ENCODE measurements at regions not wholly inside any gene's neighbourhood (a gene's known extent, or its start where the extent isn't known, plus 50 kb on each side); places are given as distances from the start of the nearest gene placed in this dataset.
A peak's percentile ranks its signal among the peaks of the same experiment; 100 is the strongest.
"Not testable (repeated sequence)": the region's sequence is repeated elsewhere in the genome, so short reads cannot be mapped to it uniquely, and the experiment has no call there.

DNA sequence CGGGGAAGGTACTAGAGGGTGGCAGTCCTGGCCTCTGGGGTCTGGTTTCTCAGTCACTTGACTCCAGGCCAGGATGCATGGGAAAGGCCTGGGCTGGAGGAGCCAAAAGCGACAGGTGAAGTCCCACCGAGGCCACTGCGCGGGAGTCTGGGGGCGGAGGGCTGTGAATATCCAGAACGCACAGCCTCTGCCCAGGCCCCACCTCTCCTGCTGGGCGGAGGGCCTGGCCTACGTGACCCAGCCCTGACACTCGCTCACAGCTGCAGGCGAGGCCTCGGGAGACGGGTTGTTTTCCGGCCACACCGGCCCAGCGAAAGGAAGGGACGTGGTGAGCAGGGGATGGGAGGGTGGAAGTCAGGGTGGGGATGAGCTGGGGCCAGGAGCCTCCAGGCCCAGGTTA is 91.2 kb downstream of the RFLNA start:
- no peak for DNase-seq (ENCODE audit: low spot score)

DNA sequence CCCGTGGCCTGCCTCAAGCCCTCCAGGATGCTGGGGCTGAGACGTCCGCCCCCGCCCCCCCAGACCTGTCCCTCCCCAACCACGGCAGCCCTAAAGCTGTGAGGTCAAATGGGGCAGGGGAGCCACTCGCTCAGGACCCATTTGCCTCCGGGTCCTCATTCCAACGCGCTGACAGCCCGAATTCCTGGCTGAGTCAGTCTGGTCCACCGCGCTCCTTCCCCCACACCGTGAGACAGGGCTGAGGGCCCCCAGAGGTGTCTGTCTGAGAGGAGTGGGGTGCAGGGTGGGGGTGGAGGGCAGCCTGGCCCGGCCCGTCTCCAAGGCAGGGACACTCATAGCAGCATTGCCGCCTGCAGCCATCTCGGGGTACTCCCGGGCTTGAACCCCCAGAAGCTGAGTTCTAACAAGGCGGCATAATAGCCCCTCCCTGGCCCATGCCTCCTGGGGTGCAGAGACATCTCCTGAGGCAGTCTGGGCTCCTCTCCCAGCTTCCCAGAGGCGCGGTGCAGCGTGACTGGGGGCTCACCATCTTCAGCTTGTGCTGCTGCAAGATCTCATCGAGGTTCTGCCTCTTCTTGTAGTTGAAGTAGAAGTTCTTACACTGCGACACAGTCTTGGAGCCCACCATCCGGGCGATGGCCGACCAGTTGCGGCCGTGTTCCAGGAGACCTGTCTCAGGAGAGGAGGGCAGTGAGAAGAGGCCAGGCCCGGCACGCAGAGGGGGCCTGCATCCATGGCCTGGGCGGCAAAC is 90.5 kb downstream of the RFLNA start:
- DNase-seq (ENCODE audit: low spot score) = no peak

DNA sequence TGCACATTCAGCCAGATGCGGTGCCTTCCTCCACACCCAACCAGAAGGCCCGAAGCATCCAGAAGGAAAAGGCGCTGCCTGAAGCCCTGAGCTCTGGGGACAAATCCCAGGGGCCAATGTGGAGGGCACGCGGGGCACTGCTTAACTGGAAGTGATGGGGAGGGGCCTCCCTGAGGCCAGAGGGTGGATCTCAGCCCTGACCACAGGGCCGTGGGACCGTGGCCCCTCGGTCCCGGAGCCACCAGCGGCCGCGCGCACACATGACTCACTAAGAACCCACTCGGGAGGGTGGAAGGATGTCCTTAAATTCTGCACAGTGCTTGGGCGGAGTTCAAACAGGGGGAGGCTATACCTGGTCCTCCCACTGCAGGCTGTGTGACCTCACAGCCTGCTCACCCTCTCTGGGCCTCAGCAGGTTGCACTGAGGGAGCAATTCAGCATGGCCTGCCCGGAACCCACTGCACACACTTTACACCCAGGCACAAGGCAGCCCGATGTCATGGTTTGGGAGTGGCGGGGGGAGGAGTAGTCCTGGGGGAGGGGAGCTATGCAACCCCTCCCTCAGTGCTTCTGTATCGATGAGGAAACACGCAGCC is 89.5 kb downstream of the RFLNA start:
- DNase-seq (ENCODE audit: low spot score) = no peak

DNA sequence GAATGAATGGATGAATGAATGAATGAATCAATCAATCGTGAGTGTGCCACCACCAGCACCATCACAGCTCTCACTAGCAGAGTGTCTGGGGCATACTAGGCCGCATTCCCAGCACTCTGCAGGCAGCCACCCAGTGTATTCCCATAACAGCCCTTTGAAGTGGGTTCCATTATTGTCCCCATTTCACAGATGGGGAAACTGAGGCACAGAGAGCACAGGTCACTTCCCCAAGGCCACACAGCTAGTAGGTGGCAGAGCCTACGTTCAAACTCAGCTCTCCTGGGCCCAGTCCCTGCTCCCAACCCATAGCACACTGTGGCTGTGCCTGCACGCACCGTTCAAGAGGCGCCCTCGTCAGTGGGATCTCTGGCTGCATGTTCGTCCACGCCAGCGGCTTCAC is 88.1 kb downstream of the RFLNA start:
- DNase-seq (ENCODE audit: low spot score) = no peak

DNA sequence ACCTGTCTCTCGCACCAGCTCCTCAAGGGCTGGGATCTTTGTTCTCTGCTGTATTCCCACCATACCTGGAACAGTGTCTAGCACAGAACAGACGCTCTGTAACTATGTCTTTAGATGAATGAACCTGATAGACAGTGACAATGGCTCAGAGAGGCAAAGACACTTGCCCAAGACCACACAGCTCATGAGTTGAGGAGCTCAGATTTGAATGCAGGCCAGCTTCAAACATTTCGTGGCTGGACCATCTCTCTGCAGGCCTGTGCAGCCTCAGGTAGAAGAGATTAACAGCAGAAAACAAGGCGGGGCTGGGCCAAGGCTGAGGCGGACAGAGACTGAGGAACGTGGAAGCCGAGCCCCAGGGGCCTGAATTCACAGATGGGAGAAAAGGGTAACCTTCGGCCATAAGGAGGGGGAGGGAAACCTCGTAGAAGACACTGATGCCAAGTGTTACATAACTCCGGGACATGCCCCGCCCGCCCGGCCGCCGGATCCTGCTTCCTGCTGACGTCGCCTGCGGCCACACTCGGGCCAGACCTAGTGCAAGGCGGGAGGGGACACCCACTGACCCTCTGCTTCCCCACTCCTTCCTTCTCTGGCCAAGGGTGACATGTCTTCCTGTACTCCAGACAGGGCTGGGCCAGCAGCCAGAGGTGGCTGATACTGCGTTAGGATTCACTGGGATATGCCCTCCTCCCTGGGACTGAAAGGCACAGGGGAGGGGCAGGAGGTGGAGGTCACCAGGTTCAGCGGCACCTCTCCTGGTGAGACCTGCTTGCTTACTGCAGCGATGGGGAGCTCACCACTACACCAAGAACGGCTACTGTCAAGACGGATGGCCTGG is 86.8 kb downstream of the RFLNA start:
- DNase-seq (ENCODE audit: low spot score) = peak; percentile 69

DNA sequence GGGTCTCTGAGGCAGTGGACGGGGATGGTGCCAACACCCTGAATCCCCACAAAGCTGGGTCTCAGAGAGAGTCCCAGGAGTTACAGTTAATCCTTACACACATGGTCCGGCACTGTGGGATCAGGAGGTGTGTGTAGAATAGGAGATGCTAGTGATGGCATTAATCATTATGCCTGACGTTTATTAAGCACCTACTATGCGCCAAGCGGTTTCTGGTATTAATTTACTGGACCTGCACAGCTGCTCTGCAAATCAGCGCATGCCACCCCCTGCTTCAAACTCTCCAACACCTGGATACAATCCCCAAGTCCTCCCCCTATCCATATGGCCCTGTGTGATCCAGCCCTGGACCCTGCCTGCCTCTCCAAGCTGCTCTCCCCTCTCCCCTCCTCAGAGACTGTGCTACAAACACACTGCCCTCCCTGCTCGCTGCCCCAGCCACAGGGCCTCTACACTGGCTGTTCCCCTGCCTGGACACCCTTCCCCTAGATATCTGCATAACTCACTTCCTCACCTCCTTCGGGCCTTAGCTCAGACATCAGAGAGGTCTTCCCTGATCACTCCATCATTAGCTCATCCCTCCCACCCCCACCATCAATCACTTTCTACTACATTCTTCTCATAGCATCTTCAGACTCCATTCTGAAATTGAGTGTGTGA is 86.0 kb downstream of the RFLNA start:
- DNase-seq (ENCODE audit: low spot score) = no peak

DNA sequence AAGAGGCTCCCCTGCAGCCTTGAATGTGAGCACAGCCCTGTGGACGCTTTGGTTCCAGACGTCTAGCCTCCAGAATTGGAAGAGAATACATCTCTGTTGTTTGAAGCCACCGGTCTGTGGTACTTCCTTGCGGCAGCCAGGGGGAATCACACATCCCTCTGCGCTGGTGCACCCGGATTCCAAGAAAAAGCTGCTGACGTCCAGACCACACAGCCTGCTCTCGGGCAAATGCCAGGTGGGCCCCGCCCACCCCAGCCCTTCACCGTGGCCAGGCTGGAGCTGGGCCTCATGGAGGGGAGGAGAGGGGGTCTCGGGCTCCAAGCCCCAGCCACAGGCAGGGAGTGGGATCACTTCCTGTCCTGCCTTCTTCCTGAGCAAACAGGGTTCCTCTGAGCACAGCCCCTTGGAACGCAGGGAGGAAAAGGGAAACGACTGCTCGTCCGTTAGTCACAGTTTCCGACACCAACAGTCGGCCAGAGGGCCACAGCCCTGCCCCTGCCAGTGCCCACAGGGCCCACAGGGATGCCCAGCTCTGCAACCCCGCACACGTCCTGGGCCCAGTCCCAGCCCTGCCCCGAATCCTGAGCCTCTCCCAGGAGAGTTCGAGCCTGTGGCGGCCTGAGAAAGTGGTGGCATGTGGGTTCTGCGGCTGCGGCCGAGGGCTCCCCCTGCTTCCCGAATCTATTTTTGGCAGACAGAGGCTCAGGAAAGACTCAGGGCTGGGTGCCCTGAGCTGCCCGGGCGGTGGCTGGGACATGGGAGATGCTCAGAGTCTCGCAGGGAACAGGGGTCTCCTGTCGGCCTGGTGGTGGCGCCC is 85.3 kb downstream of the RFLNA start:
- no peak for DNase-seq (ENCODE audit: low spot score)

DNA sequence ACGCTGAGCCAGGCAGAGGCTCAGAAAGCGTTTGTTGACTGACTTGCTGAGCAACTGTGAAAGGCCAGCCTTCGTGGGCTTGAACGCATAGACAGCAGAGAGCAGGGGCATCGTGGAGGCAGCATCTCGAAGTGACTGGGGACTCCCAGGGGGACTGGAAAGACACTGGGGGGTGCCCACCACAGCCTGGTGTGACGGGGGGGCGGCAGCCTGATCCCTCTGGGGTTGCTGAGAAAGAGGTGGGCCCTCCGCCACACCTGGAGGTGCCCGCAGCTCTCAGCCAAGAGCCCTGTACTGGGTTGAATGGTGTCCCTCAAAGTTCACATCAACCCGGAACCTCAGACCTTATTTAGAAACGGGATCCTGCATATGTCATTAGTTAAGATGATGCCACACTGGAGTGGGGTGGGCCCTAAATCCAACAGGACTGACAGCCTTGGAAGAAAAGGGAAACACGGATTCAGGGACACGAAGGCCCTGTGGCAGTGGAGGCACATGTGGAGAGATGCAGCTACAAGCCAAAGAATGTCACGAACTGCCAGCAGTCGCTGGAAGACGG is 84.6 kb downstream of the RFLNA start:
- DNase-seq (ENCODE audit: low spot score) = no peak

DNA sequence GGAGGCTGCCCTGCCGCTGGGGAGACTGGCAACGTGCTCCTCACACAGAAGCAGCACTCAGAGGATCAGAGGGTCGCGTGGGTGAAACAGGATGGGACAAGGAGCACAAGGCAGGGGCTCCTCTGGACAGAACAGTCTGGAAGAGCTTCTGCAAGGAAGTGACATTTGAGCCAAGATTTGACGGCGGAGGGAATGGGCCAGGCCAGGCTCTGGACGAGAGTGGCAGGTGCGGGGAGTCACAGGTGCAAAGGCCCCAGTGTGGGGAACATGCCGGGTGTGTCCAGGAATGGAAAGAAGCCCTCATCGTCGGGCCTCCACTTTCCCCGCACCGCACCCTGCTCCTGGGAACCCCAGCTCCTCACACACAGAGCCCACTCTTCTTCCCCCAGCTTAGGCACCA is 84.0 kb downstream of the RFLNA start:
- DNase-seq (ENCODE audit: low spot score) = no peak

DNA sequence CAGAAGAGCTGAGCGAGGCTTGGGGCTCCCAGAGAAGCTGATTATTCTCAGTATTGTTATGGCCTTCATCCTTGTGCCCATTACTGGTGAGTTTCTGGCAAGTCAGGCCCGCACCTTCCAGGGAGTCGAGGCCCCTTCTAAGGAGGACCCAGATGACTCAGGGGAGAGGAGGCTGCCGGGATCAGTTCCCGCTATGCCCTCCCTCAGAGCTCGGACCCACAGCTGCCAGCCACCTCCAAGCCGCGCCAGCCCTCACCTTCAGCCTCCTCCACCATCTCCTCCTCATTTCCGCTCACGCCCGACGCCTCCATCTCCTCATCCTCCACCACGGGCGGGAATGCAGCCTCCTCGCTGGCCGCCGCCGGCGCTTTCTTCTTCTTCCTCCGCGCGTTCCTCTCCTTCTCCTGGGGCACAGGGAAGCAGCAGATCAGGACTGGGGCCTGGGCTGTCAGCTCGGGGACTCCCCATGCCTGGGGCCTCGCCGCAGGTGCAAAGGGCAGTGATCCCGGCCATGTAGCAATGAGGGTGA is 83.2 kb downstream of the RFLNA start:
- DNase-seq (ENCODE audit: low spot score) = no peak

DNA sequence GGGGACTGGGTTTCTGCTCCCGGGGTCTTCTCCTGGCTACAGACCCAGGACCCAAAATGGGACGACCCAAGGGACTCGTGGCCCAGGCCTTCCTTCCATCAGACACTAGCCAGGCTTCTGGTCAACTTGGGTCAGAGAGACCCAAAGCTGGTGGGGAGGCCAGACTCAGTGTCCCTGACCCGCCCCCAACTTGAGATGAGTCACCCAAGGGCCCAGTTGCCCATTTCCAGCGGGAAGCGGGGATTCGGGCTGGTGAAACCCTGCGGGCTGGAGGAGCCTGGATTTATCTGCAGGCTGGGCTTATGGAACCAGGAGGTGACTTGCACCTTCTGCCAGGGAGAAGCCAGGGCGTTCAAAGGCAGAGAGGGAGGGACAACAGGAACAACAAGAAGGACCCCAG is 81.5 kb downstream of the RFLNA start:
- no peak for DNase-seq (ENCODE audit: low spot score)

DNA sequence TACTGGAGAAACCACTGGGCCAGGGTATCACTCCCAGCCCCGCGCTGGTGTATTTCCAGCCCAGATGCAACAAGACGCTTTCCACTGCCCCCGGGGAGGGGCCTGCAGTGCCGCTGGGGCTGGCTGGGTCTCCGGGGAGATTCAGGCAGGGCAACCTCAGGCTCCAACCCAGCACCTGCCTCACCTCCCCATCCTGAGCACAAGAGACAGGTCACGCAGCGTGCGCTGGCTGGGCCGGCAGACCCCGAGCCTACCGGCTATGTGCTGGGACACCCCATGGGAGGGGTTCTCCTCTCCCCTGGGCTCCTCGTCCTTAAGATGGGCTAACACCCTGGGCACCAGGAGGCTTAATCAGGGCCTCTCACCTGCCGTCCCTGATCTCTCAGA is 80.9 kb downstream of the RFLNA start:
- no peak for DNase-seq (ENCODE audit: low spot score)

DNA sequence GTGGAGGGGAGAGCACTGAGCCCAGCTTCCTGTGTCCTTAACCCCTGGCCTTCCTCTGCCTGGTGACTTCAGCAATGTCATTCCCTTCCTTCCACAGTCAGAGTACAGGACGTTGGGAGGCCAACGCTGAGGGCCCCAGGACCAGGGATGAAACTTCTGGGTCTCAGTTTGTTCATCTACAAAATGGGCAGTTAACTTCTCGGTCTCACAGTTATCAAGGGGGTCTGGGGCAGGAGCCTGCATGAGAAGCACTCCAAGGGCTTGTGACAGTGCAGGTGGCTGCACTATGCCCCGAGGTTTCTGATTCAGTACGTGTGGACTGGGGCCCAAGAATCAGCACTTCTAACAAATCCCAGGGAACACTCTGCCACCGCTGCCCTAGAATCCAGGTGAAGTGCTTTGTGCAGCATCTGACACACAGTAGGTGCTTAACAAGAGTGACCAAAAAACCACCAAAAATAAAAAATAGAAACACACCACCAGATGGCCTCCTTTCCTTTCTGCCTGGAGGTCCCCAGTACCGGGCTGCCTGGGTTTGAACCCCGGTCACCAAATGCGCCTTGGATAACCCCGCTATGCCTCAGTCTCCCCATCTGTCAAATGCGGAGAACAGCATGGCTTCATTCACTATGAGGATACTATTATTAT is 80.4 kb downstream of the RFLNA start:
- DNase-seq (ENCODE audit: low spot score) = no peak

DNA sequence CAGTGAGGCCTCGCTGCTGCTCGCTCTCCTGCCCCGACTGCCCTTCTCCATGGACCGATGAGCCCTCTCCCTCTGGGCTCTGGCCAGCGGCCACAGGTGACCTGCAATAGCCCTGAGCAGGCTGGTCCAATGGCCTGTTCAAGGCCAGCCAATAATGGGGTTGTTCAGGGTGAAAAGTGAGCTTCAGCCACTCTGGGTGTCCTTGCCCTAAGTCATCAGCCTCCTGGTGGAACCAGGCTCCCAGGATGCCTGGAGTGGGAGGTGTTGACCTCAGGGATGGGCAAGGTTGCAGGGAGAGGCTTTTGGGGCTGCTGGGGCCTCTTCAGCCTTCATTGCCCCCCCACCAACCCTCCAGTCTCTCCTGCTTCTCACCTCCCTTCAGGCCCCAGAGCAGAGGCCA is 79.7 kb downstream of the RFLNA start:
- DNase-seq (ENCODE audit: low spot score) = no peak

DNA sequence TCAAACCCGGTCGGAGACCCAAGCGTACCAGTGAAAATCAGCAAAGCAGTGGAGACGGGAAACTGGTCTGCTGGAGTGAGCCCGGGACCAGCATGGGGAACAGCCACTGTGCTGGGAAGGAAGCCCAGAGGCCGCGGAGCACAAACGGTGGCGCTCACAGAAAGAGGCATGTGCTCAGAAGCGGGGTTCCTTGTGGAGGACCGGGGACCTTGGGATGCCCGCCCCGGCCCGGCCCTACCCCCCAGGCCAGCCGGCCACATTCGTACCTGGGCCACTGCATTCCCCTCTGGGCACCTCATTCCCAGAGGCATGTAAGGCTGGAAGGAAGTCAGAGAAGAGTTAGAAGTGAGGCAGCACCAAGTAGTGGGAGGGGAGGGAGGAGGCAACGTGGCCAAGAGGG is 79.3 kb downstream of the RFLNA start:
- DNase-seq (ENCODE audit: low spot score) = no peak

DNA sequence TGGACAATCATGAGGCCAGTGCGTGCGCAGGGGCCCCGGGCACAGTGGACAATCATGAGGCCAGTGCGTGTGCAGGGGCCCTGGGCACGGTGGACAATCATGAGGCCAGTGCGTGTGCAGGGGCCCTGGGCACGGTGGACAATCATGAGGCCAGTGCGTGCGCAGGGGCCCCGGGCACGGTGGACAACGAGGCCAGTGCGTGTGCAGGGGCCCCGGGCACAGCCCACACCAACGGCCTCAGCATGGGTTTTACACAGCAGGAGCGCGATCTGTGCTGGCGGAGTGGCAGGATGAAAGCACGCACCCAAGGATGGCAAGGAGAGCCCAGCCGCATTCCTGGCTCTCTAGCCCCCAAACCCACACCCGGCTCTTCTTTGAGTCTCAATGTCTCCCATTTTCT is 78.8 kb downstream of the RFLNA start:
- DNase-seq (ENCODE audit: low spot score) = not testable (repeated sequence)

DNA sequence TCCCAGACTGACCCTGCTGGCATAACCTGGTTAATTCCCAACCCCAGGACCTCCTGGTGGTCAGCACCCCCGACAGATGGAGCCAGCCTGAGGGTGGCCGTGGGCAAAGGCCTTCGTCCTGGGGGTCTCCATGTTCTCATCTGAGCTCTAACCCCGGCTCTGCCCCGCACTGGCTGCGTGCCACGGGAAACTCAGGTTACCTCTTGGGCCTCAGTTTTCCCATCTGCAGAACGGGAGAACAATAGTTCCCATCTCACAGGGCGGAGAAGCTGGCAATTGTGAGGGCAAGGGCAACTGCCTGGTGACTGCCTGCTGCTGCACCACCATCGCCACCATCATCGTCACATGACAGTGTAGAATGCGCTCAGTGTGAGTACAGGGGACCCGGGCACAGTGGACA is 77.9 kb downstream of the RFLNA start:
- no peak for DNase-seq (ENCODE audit: low spot score)

DNA sequence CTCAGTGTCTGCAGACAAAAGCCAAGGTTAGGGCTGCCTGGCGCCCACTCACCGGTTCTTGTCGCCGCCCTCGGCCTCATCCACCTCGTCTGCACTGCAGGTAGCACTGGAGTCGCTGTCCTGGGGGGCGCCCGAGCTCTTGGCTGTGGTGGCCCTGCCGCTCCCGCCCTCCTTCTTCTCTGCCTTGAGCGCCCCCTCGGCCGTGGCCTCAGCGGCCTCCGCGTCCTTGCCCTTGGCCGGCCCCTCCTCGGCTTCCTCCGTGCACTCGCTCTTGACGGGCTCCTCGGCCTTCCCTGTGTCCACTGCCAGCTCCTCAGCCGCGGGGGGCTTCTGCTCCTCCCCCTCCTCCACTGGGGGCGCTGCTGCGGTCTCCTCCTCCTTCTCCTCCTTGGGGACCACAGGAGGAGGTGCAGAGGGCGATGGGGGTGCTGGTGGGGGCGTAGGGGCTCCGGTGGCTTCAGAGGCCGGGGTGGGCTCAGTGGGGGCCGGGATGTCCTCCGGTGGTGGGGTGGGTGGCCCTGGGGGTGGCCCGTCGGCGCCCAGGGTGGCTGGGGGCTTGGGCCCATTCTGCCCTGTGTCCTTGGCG is 77.2 kb downstream of the RFLNA start:
- DNase-seq (ENCODE audit: low spot score) = no peak

DNA sequence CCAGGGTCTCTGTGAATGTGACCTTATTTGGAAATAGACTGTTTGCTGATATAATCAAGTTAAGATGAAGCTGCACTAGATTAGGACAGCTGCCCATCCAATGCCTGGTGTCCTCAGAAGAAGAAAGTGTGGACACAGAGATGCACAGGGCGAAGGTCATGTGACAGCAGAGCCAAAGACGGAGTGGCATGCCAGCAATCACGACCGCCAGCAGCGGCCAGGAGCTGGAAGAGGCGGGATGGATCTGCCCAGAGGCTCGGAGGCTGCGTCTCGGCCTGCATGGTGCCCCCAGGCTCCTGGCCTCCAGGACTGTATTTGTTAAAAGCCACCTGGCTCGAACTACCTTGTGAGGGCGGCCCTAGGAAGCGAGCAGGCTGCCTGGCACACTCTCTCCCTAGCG is 76.5 kb downstream of the RFLNA start:
- no peak for DNase-seq (ENCODE audit: low spot score)

DNA sequence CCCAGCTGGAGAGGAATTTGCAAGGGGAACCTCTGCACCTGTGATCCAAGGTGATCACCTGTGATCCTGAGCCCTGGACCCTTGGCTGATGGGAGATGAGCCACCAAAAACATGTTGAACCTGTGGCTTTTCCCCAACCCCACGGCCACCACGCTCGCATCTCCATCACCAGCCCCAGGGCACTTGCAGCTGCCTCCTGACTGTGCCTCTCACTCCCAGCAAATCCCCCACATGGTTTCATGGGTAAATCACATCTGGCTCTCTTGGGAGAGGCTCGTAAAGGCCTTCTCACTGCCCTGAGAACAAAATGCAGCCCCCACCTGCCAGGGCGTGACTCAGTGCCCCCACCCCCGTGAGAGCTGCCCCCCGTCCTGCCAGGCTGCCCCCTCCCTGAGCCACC is 76.0 kb downstream of the RFLNA start:
- no peak for DNase-seq (ENCODE audit: low spot score)
